Keratinocyte (primary cell): ENCODE measurements at regions not wholly inside any gene's neighbourhood (a gene's known extent, or its start where the extent isn't known, plus 50 kb on each side); places are given as distances from the start of the nearest gene placed in this dataset.
"Not testable (repeated sequence)": the region's sequence is repeated elsewhere in the genome, so short reads cannot be mapped to it uniquely, and the experiment has no call there.

ENCODE experiments used
- DNase-seq: peaks from one replicate; pipeline ENCODE4 v3.0.0-alpha.2; 2011; ENCODE audit warnings: low read depth, missing footprints, low spot score
- FAIRE-seq: peaks from 2 replicates; lab custom pipeline; 2011; peaks lifted over from hg19 to GRCh38; lab: Jason Lieb, UNC
- H2AFZ ChIP-seq: 2 replicates; pipeline ENCODE4 v1.6.0; 2012; ENCODE audit warnings: low read length, control low read depth, inconsistent platforms; ENCODE audit not compliant: control insufficient read depth
- H3K27ac ChIP-seq: 2 replicates; pipeline ENCODE4 v1.5.1; 2011; ENCODE audit warnings: low read length; ENCODE audit not compliant: control insufficient read depth, insufficient read depth
- H3K27me3 ChIP-seq: 3 replicates; pipeline ENCODE4 v1.6.0; 2011; ENCODE audit warnings: low read length; ENCODE audit not compliant: control insufficient read depth, insufficient read depth; ENCODE audit errors: extremely low read depth
- H3K36me3 ChIP-seq, 2 experiments: 2 replicates in 1 of 2; 3 replicates in 1 of 2; pipeline ENCODE4 v1.5.1; 2011; ENCODE audit warnings: low read length in 2 of 2, mild to moderate bottlenecking in 1 of 2; ENCODE audit not compliant: control insufficient read depth in 2 of 2, insufficient read depth in 2 of 2; ENCODE audit errors: extremely low read depth in 1 of 2
- H3K4me1 ChIP-seq: 3 replicates; pipeline ENCODE4 v1.5.1; 2011; ENCODE audit warnings: low read length; ENCODE audit not compliant: control insufficient read depth, insufficient read depth; ENCODE audit errors: extremely low read depth
- H3K4me2 ChIP-seq: 3 replicates; pipeline ENCODE4 v1.6.0; 2011; ENCODE audit warnings: low read depth, low read length; ENCODE audit not compliant: control insufficient read depth, insufficient read depth; ENCODE audit errors: extremely low read depth
- H3K4me3 ChIP-seq, 3 experiments: fragments of 200-600 bp in 1 of 3; sonication (generic) in 1 of 3; 2 replicates in 2 of 3; 3 replicates in 1 of 3; pipeline ENCODE4 v1.5.1; 2011 to 2016; ENCODE audit warnings: low read length in 3 of 3, mild to moderate bottlenecking in 3 of 3, control low read depth in 2 of 3, inconsistent platforms in 1 of 3, low read depth in 1 of 3, mixed read lengths in 1 of 3, mixed run types in 1 of 3, moderate library complexity in 1 of 3; ENCODE audit not compliant: control insufficient read depth in 2 of 3, insufficient read depth in 2 of 3; ENCODE audit errors: extremely low read depth in 1 of 3
- H3K79me2 ChIP-seq: 2 replicates; pipeline ENCODE4 v1.6.0; 2012; ENCODE audit warnings: low read length; ENCODE audit not compliant: control insufficient read depth, insufficient read depth
- H3K9ac ChIP-seq: 3 replicates; pipeline ENCODE4 v1.6.0; 2011; ENCODE audit warnings: low read length; ENCODE audit not compliant: control insufficient read depth, insufficient read depth; ENCODE audit errors: extremely low read depth
- H3K9me1 ChIP-seq: 3 replicates; pipeline ENCODE4 v1.6.0; 2011; ENCODE audit warnings: low read length; ENCODE audit not compliant: control insufficient read depth, insufficient read depth; ENCODE audit errors: extremely low read depth
- H3K9me3 ChIP-seq: 2 replicates; pipeline ENCODE4 v1.5.1; 2012; ENCODE audit warnings: low read depth, low read length; ENCODE audit not compliant: control insufficient read depth
- H4K20me1 ChIP-seq: 3 replicates; pipeline ENCODE4 v1.6.0; 2011; ENCODE audit warnings: low read length; ENCODE audit not compliant: control insufficient read depth, insufficient read depth; ENCODE audit errors: extremely low read depth
- CTCF ChIP-seq, 3 experiments: IDR thresholded peaks in 1 of 3; conservative IDR thresholded peaks in 1 of 3; optimal IDR thresholded peaks in 1 of 3; 2 replicates in 2 of 3; 3 replicates in 1 of 3; pipeline versions ENCODE3 to v1.5.1; 2011; ENCODE audit warnings: low read length in 3 of 3, mild to moderate bottlenecking in 3 of 3, moderate library complexity in 2 of 3, control low read depth in 1 of 3, inconsistent platforms in 1 of 3; ENCODE audit not compliant: insufficient read depth in 2 of 3; ENCODE audit errors: extremely low read depth in 1 of 3
- EZH2 ChIP-seq: IDR thresholded peaks from one replicate; pipeline ENCODE4 v1.6.1; 2012; ENCODE audit warnings: inconsistent platforms, mild to moderate bottlenecking, low read length, moderate library complexity
- dilution Hi-C: fragments of 300-500 bp; cut with MboI; formaldehyde crosslinking; loops from one replicate; pipeline ENCODE4 v1.7.0; 2020; ENCODE audit warnings: low sequenced_read_pairs; ENCODE audit not compliant: extremely low pct_ligation_motif_present

- no peak for DNase-seq
- Histone ChIP-seq H3K9me3 (peaks cover 2% of the 10 kb centered on the region), H3K4me3 (no peak overlapping the region), H2AFZ (no peak overlapping the region), H3K4me1 (no peaks in the 10 kb centered on the region), H3K4me2 (no peak overlapping the region), H4K20me1 (no peaks in the 10 kb centered on the region), H3K36me3 (no peaks in the 10 kb centered on the region), H3K27me3 (no peaks in the 10 kb centered on the region), H3K9ac (no peak overlapping the region), H3K79me2 (no peaks in the 10 kb centered on the region), H3K9me1 (no peaks in the 10 kb centered on the region), H3K27ac (no peak overlapping the region)
- FAIRE-seq = no peak
- dilution Hi-C loops = no loop called here
- no peak for TF ChIP-seq CTCF (optimal IDR thresholded peaks at IDR 0.05 in 1 of 3, IDR thresholded peaks at IDR 0.05 in 1 of 3, conservative IDR thresholded peaks at IDR 0.05 in 1 of 3; ENCODE audit: extremely low read depth in 1 of 3, insufficient read depth in 2 of 3, low read length in 3 of 3)
- TF ChIP-seq EZH2 = no peak
These were observed 434.1 kb downstream of the ZNF536 start for GRCh38 chr19:30806311-30806710.

GRCh38 chr19:30804751-30805150 lies 432.6 kb downstream of the ZNF536 start:
- H3K4me3 ChIP-seq = no peak overlapping the region
- no peaks in the 10 kb centered on the region for H3K27me3 ChIP-seq
- no peaks in the 10 kb centered on the region for H4K20me1 ChIP-seq
- H3K4me2 ChIP-seq = no peak overlapping the region
- no peak overlapping the region for H3K9ac ChIP-seq
- H3K27ac ChIP-seq = no peak overlapping the region
- H3K9me3 ChIP-seq = no peaks in the 10 kb centered on the region
- H3K9me1 ChIP-seq = no peaks in the 10 kb centered on the region
- no peak for FAIRE-seq
- no peaks in the 10 kb centered on the region for H3K36me3 ChIP-seq
- no peaks in the 10 kb centered on the region for H3K4me1 ChIP-seq
- no peak for DNase-seq
- dilution Hi-C loops = no loop called here
- H2AFZ ChIP-seq = no peak overlapping the region
- no peaks in the 10 kb centered on the region for H3K79me2 ChIP-seq
- TF ChIP-seq CTCF (optimal IDR thresholded peaks at IDR 0.05 in 1 of 3, IDR thresholded peaks at IDR 0.05 in 1 of 3, conservative IDR thresholded peaks at IDR 0.05 in 1 of 3; ENCODE audit: extremely low read depth in 1 of 3, insufficient read depth in 2 of 3, low read length in 3 of 3) (no peak), EZH2 (no peak)

- DNase-seq, H3K4me1 ChIP-seq, H3K4me2 ChIP-seq, H3K27me3 ChIP-seq, FAIRE-seq, H2AFZ ChIP-seq, H3K9me3 ChIP-seq, H3K9ac ChIP-seq, dilution Hi-C loops, H3K36me3 ChIP-seq, H3K79me2 ChIP-seq, H3K4me3 ChIP-seq, H3K9me1 ChIP-seq, H4K20me1 ChIP-seq, H3K27ac ChIP-seq: not testable (repeated sequence)
These were observed 432.1 kb downstream of the ZNF536 start for GRCh38 chr19:30804333-30804732.
